GM10266 (cell line): ENCODE measurements at regions not wholly inside any gene's neighbourhood (a gene's known extent, or its start where the extent isn't known, plus 50 kb on each side); places are given as distances from the start of the nearest gene placed in this dataset.

Source experiments
- DNase-seq: peaks from one replicate; pipeline ENCODE4 v3.0.0; 2012; ENCODE audit errors: extremely low spot score
- CTCF ChIP-seq: IDR thresholded peaks from 2 replicates; pipeline ENCODE4 v1.5.1; 2012; ENCODE audit warnings: mild to moderate bottlenecking, low read depth; ENCODE audit not compliant: control insufficient read depth, insufficient read depth; ENCODE audit errors: missing control alignments

GRCh38 chr12:63250486-63250885 lies 99.5 kb upstream of the AVPR1A start:
- TF ChIP-seq CTCF = no peak
- no peak for DNase-seq

- TF ChIP-seq CTCF = no peak
- no peak for DNase-seq
Measured at GRCh38 chr12:63238892-63239291, 87.9 kb upstream of the AVPR1A start.

GRCh38 chr12:63232896-63233295 lies 81.9 kb upstream of the AVPR1A start:
- no peak for DNase-seq
- TF ChIP-seq CTCF = no peak

- no peak for DNase-seq
- TF ChIP-seq CTCF = no peak
Measured at GRCh38 chr12:63228853-63229252, 77.9 kb upstream of the AVPR1A start.

- no peak for TF ChIP-seq CTCF
- DNase-seq = no peak
Measured at GRCh38 chr12:63226792-63227463, 75.9 kb upstream of the AVPR1A start.

GRCh38 chr12:63224396-63224795 lies 73.4 kb upstream of the AVPR1A start:
- DNase-seq = no peak
- no peak for TF ChIP-seq CTCF

- no peak for DNase-seq
- TF ChIP-seq CTCF = no peak
Measured at GRCh38 chr12:63223128-63223527, 72.1 kb upstream of the AVPR1A start.
